Stimulated activated naive B cell treated with anti-CD40 and anti-IgM and Interleukin-4, amounts not matched to agents 10 μg/mL and 1 μg/mL and 100 μg/mL, for 72 hours (primary cell): ENCODE measurements at regions not wholly inside any gene's neighbourhood (a gene's known extent, or its start where the extent isn't known, plus 50 kb on each side); places are given as distances from the start of the nearest gene placed in this dataset.

Experiments used
- ATAC-seq, 2 donors: fragments of 150-1000 bp; cut with Tn5 transposase; replicated peaks; 2 replicates each; pipeline ENCODE4 v1.10.0; 2021; ENCODE audit warnings: moderate library complexity in 1 of 2
- DNase-seq: peaks from one replicate; pipeline ENCODE4 v3.0.0; 2021
- H3K27ac Mint-ChIP-seq: one replicate; pipeline ENCODE4 v1.8.0; 2022; ENCODE audit warnings: mild to moderate bottlenecking, mixed read lengths
- H3K27me3 Mint-ChIP-seq, 2 donors: one replicate each; pipeline ENCODE4 v1.8.0; 2022; ENCODE audit warnings: mixed read lengths in 2 of 2
- H3K36me3 Mint-ChIP-seq, 2 donors: one replicate each; pipeline ENCODE4 v1.8.0; 2022; ENCODE audit warnings: mixed read lengths in 2 of 2, mild to moderate bottlenecking in 1 of 2
- H3K4me1 Mint-ChIP-seq, 2 donors: one replicate each; pipeline ENCODE4 v1.8.0; 2022; ENCODE audit warnings: mixed read lengths in 2 of 2, mild to moderate bottlenecking in 1 of 2
- H3K4me3 Mint-ChIP-seq, 2 donors: one replicate each; pipeline ENCODE4 v1.8.0; 2022; ENCODE audit warnings: mild to moderate bottlenecking in 2 of 2, mixed read lengths in 2 of 2, moderate library complexity in 1 of 2
- H3K9me3 Mint-ChIP-seq, 2 donors: one replicate each; pipeline ENCODE4 v1.8.0; 2022; ENCODE audit warnings: mixed read lengths in 2 of 2, mild to moderate bottlenecking in 1 of 2

- ATAC-seq (no peak), DNase-seq (no peak)
- H3K4me1 Mint-ChIP-seq = peaks cover 8 to 9% of the 10 kb centered on the region in 2 donors
- peaks cover 0 to 9% of the 10 kb centered on the region in 2 donors for H3K36me3 Mint-ChIP-seq
- no peaks in the 10 kb centered on the region for H3K27me3 Mint-ChIP-seq
- H3K4me3 Mint-ChIP-seq = no peak overlapping the region
- no peak overlapping the region for H3K27ac Mint-ChIP-seq
- peaks cover 11 to 19% of the 10 kb centered on the region in 2 donors for H3K9me3 Mint-ChIP-seq
Observed at GRCh38 chr3:106590216-106590615, 721.4 kb upstream of the CBLB start.

- no peak overlapping the region for H3K27ac Mint-ChIP-seq
- no peak overlapping the region for H3K4me3 Mint-ChIP-seq
- peaks cover 14 to 25% of the 10 kb centered on the region in 2 donors for H3K9me3 Mint-ChIP-seq
- ATAC-seq = no peak
- H3K36me3 Mint-ChIP-seq = peaks cover 0 to 9% of the 10 kb centered on the region in 2 donors
- DNase-seq = no peak
- no peaks in the 10 kb centered on the region for H3K27me3 Mint-ChIP-seq
- peaks cover 8 to 9% of the 10 kb centered on the region in 2 donors for H3K4me1 Mint-ChIP-seq
Observed at GRCh38 chr3:106593381-106593780, 724.6 kb upstream of the CBLB start.

- Mint-ChIP-seq H3K36me3 (peaks cover 4 to 11% of the 10 kb centered on the region in 2 donors), H3K4me3 (no peak overlapping the region), H3K9me3 (peaks cover 8 to 10% of the 10 kb centered on the region in 2 donors), H3K4me1 (peaks cover 2 to 8% of the 10 kb centered on the region in 2 donors), H3K27ac (no peak overlapping the region), H3K27me3 (no peaks in the 10 kb centered on the region)
- peak; percentile 72 to 74 for ATAC-seq
- peak; percentile 36 for DNase-seq
Observed at GRCh38 chr3:106609666-106610301, 741.0 kb upstream of the CBLB start.

GRCh38 chr3:106610362-106610959 is 741.6 kb upstream of the CBLB start:
- no peak overlapping the region for H3K27ac Mint-ChIP-seq
- no peaks in the 10 kb centered on the region for H3K27me3 Mint-ChIP-seq
- no peak for ATAC-seq
- H3K4me3 Mint-ChIP-seq = no peak overlapping the region
- peaks cover 2 to 8% of the 10 kb centered on the region in 2 donors for H3K4me1 Mint-ChIP-seq
- DNase-seq = no peak
- H3K36me3 Mint-ChIP-seq = peaks cover 4 to 11% of the 10 kb centered on the region in 2 donors
- H3K9me3 Mint-ChIP-seq = peaks cover 8 to 10% of the 10 kb centered on the region in 2 donors

GRCh38 chr3:106611116-106611515 is 742.3 kb upstream of the CBLB start:
- no peak overlapping the region for H3K4me3 Mint-ChIP-seq
- no peaks in the 10 kb centered on the region for H3K27me3 Mint-ChIP-seq
- H3K27ac Mint-ChIP-seq = no peak overlapping the region
- H3K9me3 Mint-ChIP-seq = peaks cover 8 to 10% of the 10 kb centered on the region in 2 donors
- ATAC-seq (no peak), DNase-seq (no peak)
- H3K36me3 Mint-ChIP-seq = peaks cover 4 to 11% of the 10 kb centered on the region in 2 donors
- peaks cover 2 to 8% of the 10 kb centered on the region in 2 donors for H3K4me1 Mint-ChIP-seq

- H3K27me3 Mint-ChIP-seq = no peaks in the 10 kb centered on the region
- no peak for ATAC-seq
- no peak for DNase-seq
Observed at GRCh38 chr3:106611841-106612240, 743.0 kb upstream of the CBLB start.

GRCh38 chr3:106616556-106616955 is 747.7 kb upstream of the CBLB start:
- Mint-ChIP-seq H3K36me3 (peaks cover 4 to 11% of the 10 kb centered on the region in 2 donors), H3K9me3 (peaks cover 10 to 11% of the 10 kb centered on the region in 2 donors), H3K4me3 (no peak overlapping the region), H3K27ac (no peak overlapping the region), H3K27me3 (peaks cover 0 to under 1% of the 10 kb centered on the region in 2 donors), H3K4me1 (peaks cover 0 to 5% of the 10 kb centered on the region in 2 donors)
- DNase-seq (no peak), ATAC-seq (no peak)

More at GRCh38 chr3:106611841-106612240, 743.0 kb upstream of the CBLB start:
- Mint-ChIP-seq H3K4me3 (no peak overlapping the region), H3K4me1 (peaks cover 2 to 11% of the 10 kb centered on the region in 2 donors), H3K36me3 (peaks cover 4 to 11% of the 10 kb centered on the region in 2 donors), H3K27ac (no peak overlapping the region), H3K9me3 (peaks cover 8 to 10% of the 10 kb centered on the region in 2 donors)

GRCh38 chr3:106617276-106617675 is 748.5 kb upstream of the CBLB start:
- Mint-ChIP-seq H3K36me3 (peaks cover 4 to 11% of the 10 kb centered on the region in 2 donors), H3K4me3 (no peak overlapping the region), H3K9me3 (peaks cover 11 to 12% of the 10 kb centered on the region in 2 donors), H3K27ac (no peak overlapping the region), H3K27me3 (peaks cover 0 to 4% of the 10 kb centered on the region in 2 donors), H3K4me1 (peaks cover 0 to 5% of the 10 kb centered on the region in 2 donors)
- no peak for ATAC-seq
- DNase-seq = no peak

GRCh38 chr3:106620646-106621045 is 751.8 kb upstream of the CBLB start:
- DNase-seq (no peak), ATAC-seq (no peak)
- Mint-ChIP-seq H3K36me3 (no peaks in the 10 kb centered on the region), H3K27me3 (peaks cover 0 to 4% of the 10 kb centered on the region in 2 donors), H3K4me3 (no peak overlapping the region), H3K27ac (no peak overlapping the region), H3K9me3 (peaks cover 4 to 10% of the 10 kb centered on the region in 2 donors), H3K4me1 (peaks cover 0 to 5% of the 10 kb centered on the region in 2 donors)

- Mint-ChIP-seq H3K27ac (no peak overlapping the region), H3K27me3 (peaks cover 0 to 4% of the 10 kb centered on the region in 2 donors), H3K9me3 (peaks cover 4 to 10% of the 10 kb centered on the region in 2 donors), H3K36me3 (no peaks in the 10 kb centered on the region), H3K4me3 (no peak overlapping the region), H3K4me1 (peaks cover 0 to 7% of the 10 kb centered on the region in 2 donors)
- ATAC-seq (no peak), DNase-seq (no peak)
Observed at GRCh38 chr3:106624154-106624553, 753.1 kb upstream of the CCDC54 start.

- no peak for ATAC-seq
Observed at GRCh38 chr3:106628407-106628806, 748.8 kb upstream of the CCDC54 start.

GRCh38 chr3:106629215-106629832 is 747.9 kb upstream of the CCDC54 start:
- DNase-seq = no peak
- Mint-ChIP-seq H3K27ac (no peak overlapping the region), H3K27me3 (no peaks in the 10 kb centered on the region), H3K36me3 (no peaks in the 10 kb centered on the region), H3K9me3 (peaks cover 0 to 4% of the 10 kb centered on the region in 2 donors), H3K4me1 (peaks cover 6 to 15% of the 10 kb centered on the region in 2 donors), H3K4me3 (no peak overlapping the region)
- peak; percentile 41 to 65 for ATAC-seq

More at GRCh38 chr3:106628407-106628806, 748.8 kb upstream of the CCDC54 start:
- Mint-ChIP-seq H3K27ac (no peak overlapping the region), H3K36me3 (no peaks in the 10 kb centered on the region), H3K9me3 (peaks cover 0 to 7% of the 10 kb centered on the region in 2 donors), H3K4me3 (no peak overlapping the region), H3K4me1 (peaks cover 6 to 15% of the 10 kb centered on the region in 2 donors), H3K27me3 (no peaks in the 10 kb centered on the region)
- no peak for DNase-seq

GRCh38 chr3:106631373-106632108 is 745.7 kb upstream of the CCDC54 start:
- Mint-ChIP-seq H3K4me1 (peaks cover 6 to 20% of the 10 kb centered on the region in 2 donors), H3K9me3 (no peaks in the 10 kb centered on the region), H3K4me3 (no peak overlapping the region)

GRCh38 chr3:106635271-106635670 is 742.0 kb upstream of the CCDC54 start:
- no peak for DNase-seq
- ATAC-seq = no peak
- Mint-ChIP-seq H3K36me3 (no peaks in the 10 kb centered on the region), H3K27me3 (peaks cover 6 to 8% of the 10 kb centered on the region in 2 donors), H3K9me3 (no peaks in the 10 kb centered on the region), H3K27ac (no peak overlapping the region), H3K4me3 (no peak overlapping the region), H3K4me1 (peaks cover 3 to 10% of the 10 kb centered on the region in 2 donors)

More at GRCh38 chr3:106631373-106632108, 745.7 kb upstream of the CCDC54 start:
- ATAC-seq (no peak), DNase-seq (no peak)
- Mint-ChIP-seq H3K27ac (no peak overlapping the region), H3K36me3 (no peaks in the 10 kb centered on the region), H3K27me3 (no peaks in the 10 kb centered on the region)
